DMS53 (cell line): ENCODE measurements at regions not wholly inside any gene's neighbourhood (a gene's known extent, or its start where the extent isn't known, plus 50 kb on each side); places are given as distances from the start of the nearest gene placed in this dataset.
"Not testable (repeated sequence)": the region's sequence is repeated elsewhere in the genome, so short reads cannot be mapped to it uniquely, and the experiment has no call there.

Experiments used
- DNase-seq: peaks from one replicate; lab custom pipeline; 2025; lab: John Stamatoyannopoulos, UW

- DNase-seq: not testable (repeated sequence)
Observed at GRCh38 chr5:34329201-34329600, 286.2 kb upstream of the C1QTNF3 start.

GRCh38 chr5:34329611-34330108 is 286.6 kb upstream of the C1QTNF3 start:
- DNase-seq: not testable (repeated sequence)

DNA sequence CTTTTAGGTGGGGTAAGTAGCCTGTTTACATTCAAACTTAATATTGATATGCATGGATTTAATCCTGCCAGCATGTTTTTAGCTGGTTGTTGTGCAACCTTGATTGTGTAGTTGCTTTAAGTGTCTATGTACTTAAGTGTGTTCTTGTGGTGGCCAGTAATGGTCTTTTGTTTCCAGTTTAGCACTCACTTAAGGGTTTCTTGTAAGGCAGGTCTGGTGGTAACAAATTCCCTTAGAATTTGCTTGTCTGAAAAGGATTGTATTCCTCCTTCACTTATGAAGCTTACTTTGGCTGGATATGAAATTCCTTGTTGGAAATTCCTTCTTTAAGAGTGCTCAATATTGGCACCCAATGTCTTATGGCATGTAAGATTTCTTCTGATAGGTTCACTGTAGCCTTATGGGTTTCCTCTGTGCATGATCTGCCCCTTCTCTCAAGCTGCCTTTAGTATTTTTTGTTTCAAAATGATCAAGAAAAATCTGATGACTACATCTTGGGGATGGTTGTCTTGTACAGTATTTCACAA is 289.0 kb upstream of the C1QTNF3 start:
- not testable (repeated sequence) for DNase-seq

- not testable (repeated sequence) for DNase-seq
Observed at GRCh38 chr5:34339408-34340001, 296.5 kb upstream of the C1QTNF3 start.

GRCh38 chr5:34354440-34354839 is 301.7 kb upstream of the RAI14 start:
- DNase-seq: not testable (repeated sequence)

DNA sequence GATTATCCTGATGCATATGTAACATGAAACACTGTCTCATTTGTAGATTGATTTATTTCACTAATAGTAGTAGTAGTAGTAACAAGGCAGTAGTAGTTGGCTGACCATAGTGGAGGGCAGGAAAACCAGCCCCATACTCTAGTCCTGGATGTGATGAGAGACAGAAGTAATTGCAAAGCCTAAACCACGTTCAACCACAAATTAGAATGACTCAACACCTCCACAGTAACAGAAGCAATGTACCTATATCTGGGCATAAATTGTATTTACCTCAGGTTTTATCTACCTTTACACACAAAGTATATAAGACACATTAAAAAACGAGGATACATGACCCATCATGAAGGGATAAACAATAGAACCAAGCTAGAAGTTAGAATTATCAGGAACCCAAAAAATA is 284.7 kb upstream of the RAI14 start:
- DNase-seq: not testable (repeated sequence)

- DNase-seq: not testable (repeated sequence)
Observed at GRCh38 chr5:34371817-34372216, 284.3 kb upstream of the RAI14 start.

- not testable (repeated sequence) for DNase-seq
Observed at GRCh38 chr5:34372739-34373138, 283.4 kb upstream of the RAI14 start.

- DNase-seq: not testable (repeated sequence)
Observed at GRCh38 chr5:34377651-34378050, 278.5 kb upstream of the RAI14 start.

DNA sequence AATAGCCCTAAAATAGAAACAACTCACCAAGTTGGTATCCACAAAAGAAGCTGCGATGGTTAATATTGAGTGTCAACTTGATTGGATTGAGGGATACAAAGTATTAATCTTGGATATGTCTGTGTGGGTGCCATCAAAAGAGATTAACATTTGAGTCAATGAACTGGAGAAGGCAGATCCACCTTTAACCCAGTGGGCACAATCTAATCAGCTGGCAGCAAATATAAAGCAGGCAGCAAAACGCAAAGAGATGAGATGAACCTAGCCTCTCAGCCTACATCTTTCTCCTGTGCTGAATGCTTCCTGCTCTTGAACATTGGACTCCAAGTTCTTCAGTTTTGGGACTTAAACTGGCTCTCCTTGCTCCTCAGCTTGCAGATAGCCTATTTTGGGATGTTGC is 277.6 kb upstream of the RAI14 start:
- not testable (repeated sequence) for DNase-seq

DNA sequence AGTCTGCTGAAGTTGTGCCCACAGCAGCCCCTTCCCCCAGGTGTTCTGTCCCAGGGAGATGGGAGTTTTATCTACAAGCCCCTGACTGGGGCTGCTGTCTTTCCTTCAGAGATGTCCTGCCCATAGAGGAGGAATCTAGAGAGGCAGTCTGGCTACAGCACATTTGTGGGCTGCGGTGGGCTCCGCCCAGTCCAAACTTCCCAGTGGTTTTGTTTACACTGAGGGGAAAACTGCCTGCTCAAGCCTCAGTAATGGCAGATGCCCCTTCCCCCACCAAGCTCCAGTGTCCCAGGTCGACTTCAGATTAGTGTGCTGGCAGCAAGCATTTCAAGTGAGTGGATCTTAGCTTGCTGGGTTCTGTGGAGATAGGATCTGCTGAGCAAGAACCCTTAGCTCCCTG is 267.4 kb upstream of the RAI14 start:
- DNase-seq: not testable (repeated sequence)

DNA sequence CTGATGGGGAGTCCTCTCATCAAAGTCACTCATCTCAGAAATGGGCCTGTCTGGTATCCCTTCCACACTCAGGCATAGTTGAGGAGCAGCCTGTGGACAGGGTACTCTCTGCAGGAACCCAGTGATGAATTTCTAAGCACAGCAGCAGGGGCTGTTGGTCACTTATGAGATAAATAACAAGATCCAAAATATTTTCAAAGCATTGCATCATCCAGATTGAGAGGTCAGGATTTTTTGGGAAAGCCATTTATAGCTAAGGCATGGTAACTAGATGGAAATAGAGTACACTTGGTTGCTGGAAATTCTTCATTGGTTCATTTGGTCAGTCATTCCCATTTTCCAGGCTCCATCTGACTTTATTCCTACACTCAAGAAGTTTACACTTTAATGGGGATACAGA is 246.8 kb upstream of the RAI14 start:
- DNase-seq: no peak

GRCh38 chr5:34410411-34411139 is 245.6 kb upstream of the RAI14 start:
- DNase-seq: no peak

- DNase-seq: peak; percentile 30
Observed at GRCh38 chr5:34411470-34412346, 244.4 kb upstream of the RAI14 start.

DNA sequence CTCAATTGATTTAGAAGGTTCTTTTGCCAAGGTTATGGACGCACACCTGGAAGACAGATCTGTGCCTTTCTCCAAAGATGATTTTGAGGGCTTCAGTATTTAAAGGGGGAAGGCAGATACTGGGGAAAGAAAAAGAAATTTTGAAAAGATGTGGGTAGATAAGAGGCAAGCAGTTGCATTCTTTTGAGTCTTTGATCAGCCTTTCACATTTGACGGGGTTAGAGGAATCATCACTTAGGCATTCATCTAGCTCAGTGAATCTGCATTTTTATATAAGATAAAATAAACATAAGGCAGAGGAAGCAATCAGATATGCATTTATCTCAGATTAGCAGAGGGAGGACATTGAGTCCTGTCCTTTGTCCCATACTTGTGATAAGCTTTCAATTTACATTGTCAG is 243.4 kb upstream of the RAI14 start:
- DNase-seq: no peak

DNA sequence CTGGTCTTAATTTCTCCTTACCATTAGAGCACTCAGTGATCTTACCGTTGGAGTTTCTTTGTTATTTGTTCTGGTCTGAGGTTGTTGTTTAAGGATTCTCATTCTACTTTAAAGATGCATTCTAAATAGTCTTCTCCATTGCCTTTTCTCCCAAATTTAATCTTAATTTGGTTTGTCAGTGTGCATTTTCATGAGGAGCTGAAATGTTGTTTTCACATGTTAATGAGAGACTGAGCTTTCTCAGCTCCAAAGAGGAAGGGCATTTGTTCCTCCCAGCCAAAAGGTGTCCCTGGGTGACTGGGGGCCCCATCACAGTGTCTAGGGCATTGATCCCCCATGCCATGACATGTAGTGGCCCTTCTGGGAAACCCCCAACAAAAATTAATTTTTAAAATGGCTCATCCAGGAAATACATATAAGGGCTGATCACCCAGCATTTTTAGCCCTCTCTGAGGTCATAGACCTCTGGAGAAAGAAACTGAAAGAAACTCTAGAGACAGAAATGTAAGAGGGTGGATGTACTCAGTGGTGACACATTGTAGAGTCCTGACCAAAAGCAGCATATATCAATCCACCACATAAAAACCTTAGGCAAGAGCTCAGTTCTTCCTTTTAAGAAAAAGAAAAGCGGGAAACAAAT is 240.4 kb upstream of the RAI14 start:
- DNase-seq: no peak

DNA sequence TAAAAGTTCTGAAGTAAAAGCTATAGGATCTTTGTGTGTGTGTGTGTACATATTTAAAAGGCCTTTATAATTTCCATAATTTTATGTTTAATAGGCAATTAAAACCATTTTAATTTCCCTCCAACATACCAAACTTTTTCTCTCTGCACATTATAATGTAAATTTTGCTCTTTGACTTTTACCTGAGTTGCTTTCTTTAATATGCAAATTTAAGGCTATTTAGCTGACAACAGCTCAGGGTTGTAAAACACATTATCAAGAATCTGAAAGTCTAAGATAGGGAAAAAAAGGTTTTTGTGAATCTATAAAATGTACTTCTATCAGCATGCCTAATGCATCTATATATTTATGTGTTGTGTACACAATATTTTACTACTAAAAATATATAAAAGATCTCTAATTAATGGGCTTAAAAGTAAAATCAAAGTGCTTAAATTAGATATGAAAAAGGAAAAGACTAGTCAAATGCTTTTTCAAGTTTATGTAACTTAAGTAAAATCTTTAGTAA is 239.6 kb upstream of the RAI14 start:
- no peak for DNase-seq

DNA sequence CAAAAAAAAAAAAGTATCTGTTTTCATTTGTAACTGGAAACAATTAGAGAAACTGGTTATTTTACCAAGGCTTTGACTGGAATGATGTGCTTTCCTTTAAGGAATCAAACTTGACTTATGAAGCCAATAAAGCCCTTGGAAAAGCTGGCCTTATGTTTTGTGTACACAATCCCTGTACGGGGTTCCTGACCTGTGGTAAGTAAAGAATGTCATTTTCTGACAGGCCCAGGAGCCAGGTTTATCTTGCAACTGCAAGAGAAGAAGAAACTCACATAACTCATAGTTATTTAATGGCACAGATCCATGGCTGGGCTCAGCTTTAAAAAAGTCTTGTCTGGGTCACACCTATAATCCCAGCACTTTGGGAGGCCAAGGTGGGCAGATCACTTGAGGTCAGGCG is 235.9 kb upstream of the RAI14 start:
- not testable (repeated sequence) for DNase-seq

DNA sequence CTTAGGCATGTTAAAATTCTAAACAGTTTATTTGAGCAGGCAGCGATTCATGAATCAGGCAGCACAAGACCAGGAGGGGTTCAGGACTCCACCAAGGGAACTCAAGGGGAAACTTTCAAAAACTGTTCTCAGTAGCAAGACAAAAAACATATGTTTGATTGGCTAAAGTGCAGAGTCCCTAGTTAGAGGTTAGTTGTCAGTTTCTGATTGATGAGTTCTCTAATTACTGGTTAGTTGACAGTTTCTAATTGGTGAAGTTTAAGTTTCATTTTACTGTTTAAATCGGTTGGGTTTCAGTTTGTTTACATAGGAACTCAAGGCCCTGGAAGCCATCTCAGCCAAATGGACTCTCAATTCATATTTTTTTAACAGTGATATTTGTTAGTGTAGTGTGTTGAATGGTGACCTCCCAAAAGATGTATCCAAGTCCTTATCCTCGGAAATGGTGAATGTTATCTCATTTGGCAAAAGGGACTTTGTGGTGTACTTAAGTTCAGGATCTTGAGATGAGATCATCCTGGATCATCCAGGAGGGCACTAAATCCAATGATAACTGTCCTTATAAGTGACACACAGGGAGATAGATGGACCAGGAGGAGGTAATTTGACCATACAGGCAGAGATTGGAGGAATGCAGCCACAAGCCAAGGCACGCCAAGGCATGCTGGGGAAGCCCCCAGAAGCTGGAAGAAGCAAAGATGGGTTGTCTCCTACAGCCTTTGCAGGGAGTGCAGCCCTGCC is 219.2 kb upstream of the RAI14 start:
- DNase-seq: no peak

DNA sequence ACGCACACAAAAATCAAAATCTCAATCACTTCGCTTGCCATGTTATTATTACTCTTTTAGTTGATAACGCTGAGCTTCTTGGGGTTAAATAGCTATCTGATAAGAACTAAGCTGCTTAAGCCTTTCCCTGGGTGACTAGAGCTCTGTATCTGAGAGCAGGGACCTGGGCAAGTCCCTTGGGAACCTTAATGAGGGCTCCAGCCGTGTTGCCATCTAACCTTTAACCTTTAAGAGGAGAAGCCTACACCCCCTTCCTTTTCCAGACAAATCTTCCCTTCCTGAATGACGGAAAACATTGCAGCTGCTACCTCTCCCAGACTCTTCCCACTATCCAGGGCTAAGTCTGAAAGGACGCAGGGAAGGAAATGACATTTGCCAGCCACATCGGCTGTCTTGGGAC is 216.5 kb upstream of the RAI14 start:
- DNase-seq: no peak

DNA sequence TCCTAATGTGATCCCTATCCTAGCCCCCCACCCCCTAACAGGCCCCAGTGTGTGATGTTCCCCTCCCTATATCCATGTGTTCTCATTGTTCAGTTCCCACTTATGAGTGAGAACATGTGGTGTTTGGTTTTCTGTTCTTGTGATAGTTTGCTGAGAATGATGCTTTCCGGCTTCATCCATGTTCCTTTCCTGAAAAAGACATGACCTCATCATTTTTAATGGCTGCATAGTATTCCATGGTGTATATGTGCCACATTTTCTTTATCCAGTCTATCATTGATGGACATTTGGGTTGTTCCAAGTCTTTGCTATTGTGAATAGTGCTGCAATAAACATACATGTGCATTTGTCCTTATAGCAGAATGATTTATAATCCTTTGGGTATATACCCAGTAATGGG is 214.4 kb upstream of the RAI14 start:
- not testable (repeated sequence) for DNase-seq
